ENCODE measurements at regions not wholly inside any gene's neighbourhood (a gene's known extent, or its start where the extent isn't known, plus 50 kb on each side); places are given as distances from the start of the nearest gene placed in this dataset.

GRCh38 chr6:85372915-85373270 lies 77.0 kb upstream of the NT5E start:
- Histone ChIP-seq H3K9me2 (replicated peaks; ENCODE audit: insufficient read depth, low read length) (no peaks in the 10 kb centered on the region), H4K20me1 (ENCODE audit: low read depth, low read length) (no peaks in the 10 kb centered on the region), H3F3A (ENCODE audit: insufficient read depth) (no peaks in the 10 kb centered on the region), H3K36me3 (ENCODE audit: low read length) (no peaks in the 10 kb centered on the region), H3K79me2 (ENCODE audit: insufficient read depth, low read length) (no peaks in the 10 kb centered on the region), H3K27ac (ENCODE audit: low read depth, low read length) (no peak overlapping the region), H3K27me3 (ENCODE audit: low read length) (no peaks in the 10 kb centered on the region), H3K4me3 (ENCODE audit: insufficient read depth, low read length, poor library complexity, severe bottlenecking) (no peak overlapping the region), H2AFZ (ENCODE audit: low read depth, low read length, severe bottlenecking) (no peak overlapping the region), H3K4me2 (ENCODE audit: low read depth, low read length, poor library complexity, severe bottlenecking) (no peak overlapping the region), H3K9ac (ENCODE audit: low read length) (no peak overlapping the region), H3K9me3 (ENCODE audit: insufficient read depth, low read length) (no peaks in the 10 kb centered on the region)
- TF ChIP-seq EZH2phosphoT487 (conservative IDR thresholded peaks at IDR 0.05; ENCODE audit: low read length): no peak

GRCh38 chr6:85372188-85372914 lies 77.5 kb upstream of the NT5E start:
- Histone ChIP-seq H3K36me3 (ENCODE audit: low read length) (no peaks in the 10 kb centered on the region), H3K79me2 (ENCODE audit: insufficient read depth, low read length) (no peaks in the 10 kb centered on the region), H3F3A (ENCODE audit: insufficient read depth) (no peaks in the 10 kb centered on the region), H3K27ac (ENCODE audit: low read depth, low read length) (no peak overlapping the region), H3K9me2 (replicated peaks; ENCODE audit: insufficient read depth, low read length) (no peaks in the 10 kb centered on the region), H3K9me3 (ENCODE audit: insufficient read depth, low read length) (no peaks in the 10 kb centered on the region), H3K4me3 (ENCODE audit: insufficient read depth, low read length, poor library complexity, severe bottlenecking) (no peak overlapping the region), H3K27me3 (ENCODE audit: low read length) (no peaks in the 10 kb centered on the region), H4K20me1 (ENCODE audit: low read depth, low read length) (no peaks in the 10 kb centered on the region), H3K9ac (ENCODE audit: low read length) (no peak overlapping the region), H3K4me2 (ENCODE audit: low read depth, low read length, poor library complexity, severe bottlenecking) (no peak overlapping the region), H2AFZ (ENCODE audit: low read depth, low read length, severe bottlenecking) (no peak overlapping the region)
- TF ChIP-seq EZH2phosphoT487 (conservative IDR thresholded peaks at IDR 0.05; ENCODE audit: low read length): no peak
- TF ChIP-seq, protein P1, sequence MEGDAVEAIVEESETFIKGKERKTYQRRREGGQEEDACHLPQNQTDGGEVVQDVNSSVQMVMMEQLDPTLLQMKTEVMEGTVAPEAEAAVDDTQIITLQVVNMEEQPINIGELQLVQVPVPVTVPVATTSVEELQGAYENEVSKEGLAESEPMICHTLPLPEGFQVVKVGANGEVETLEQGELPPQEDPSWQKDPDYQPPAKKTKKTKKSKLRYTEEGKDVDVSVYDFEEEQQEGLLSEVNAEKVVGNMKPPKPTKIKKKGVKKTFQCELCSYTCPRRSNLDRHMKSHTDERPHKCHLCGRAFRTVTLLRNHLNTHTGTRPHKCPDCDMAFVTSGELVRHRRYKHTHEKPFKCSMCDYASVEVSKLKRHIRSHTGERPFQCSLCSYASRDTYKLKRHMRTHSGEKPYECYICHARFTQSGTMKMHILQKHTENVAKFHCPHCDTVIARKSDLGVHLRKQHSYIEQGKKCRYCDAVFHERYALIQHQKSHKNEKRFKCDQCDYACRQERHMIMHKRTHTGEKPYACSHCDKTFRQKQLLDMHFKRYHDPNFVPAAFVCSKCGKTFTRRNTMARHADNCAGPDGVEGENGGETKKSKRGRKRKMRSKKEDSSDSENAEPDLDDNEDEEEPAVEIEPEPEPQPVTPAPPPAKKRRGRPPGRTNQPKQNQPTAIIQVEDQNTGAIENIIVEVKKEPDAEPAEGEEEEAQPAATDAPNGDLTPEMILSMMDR (IDR thresholded peaks at IDR 0.05; ENCODE audit: insufficient read depth, low read length, poor library complexity, severe bottlenecking): no peak

DNA sequence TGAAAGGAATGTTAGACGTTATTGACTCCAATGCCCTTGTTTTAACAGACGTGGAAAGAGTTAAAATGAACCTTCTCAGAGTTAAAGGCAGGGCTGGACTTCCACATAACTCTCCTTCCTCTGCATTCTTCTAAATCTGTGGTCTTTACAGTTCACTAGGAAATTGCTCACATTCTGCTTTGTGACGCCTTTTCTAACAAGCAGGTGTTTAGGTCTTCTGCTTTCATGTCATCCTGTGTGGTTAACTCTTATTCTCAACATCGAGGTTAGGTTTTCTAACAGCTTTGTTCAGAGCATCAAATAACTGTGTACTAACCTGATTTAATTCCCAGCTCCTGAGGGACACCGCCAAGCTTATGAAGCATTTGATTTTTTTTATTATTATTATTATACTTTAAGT lies 81.3 kb upstream of the NT5E start:
- Histone ChIP-seq H3K79me2 (ENCODE audit: insufficient read depth, low read length) (no peaks in the 10 kb centered on the region), H2AFZ (ENCODE audit: low read depth, low read length, severe bottlenecking) (no peak overlapping the region), H3F3A (ENCODE audit: insufficient read depth) (no peaks in the 10 kb centered on the region), H3K9me3 (ENCODE audit: insufficient read depth, low read length) (no peaks in the 10 kb centered on the region), H3K9me2 (replicated peaks; ENCODE audit: insufficient read depth, low read length) (no peaks in the 10 kb centered on the region), H4K20me1 (ENCODE audit: low read depth, low read length) (no peaks in the 10 kb centered on the region), H3K9ac (ENCODE audit: low read length) (no peak overlapping the region), H3K27me3 (ENCODE audit: low read length) (no peaks in the 10 kb centered on the region), H3K4me3 (ENCODE audit: insufficient read depth, low read length, poor library complexity, severe bottlenecking) (no peak overlapping the region), H3K4me2 (ENCODE audit: low read depth, low read length, poor library complexity, severe bottlenecking) (no peak overlapping the region), H3K27ac (ENCODE audit: low read depth, low read length) (no peak overlapping the region), H3K36me3 (ENCODE audit: low read length) (no peaks in the 10 kb centered on the region)
- TF ChIP-seq EZH2phosphoT487 (conservative IDR thresholded peaks at IDR 0.05; ENCODE audit: low read length): no peak
- TF ChIP-seq, protein P1 (IDR thresholded peaks at IDR 0.05; ENCODE audit: insufficient read depth, low read length, poor library complexity, severe bottlenecking): no peak

DNA sequence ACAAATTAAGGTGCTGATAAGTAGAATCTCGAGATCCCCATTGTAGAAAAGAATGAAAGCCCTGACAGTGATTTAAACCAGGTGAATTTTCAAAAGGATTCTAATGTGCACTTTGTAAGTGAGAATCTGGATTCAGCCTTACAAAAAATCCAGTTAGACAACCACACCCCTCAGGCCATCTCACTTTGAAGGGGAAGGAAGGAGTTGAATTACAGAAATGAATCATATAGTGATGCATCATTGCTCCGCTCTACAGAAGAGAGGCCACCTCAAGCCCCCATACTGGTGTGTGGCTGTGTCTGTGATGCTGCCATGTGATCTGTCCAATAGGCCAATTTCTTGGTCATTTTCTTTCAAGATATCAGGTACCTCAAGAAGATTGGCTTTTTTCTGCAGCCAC lies 85.5 kb upstream of the NT5E start:
- Histone ChIP-seq H3K36me3 (ENCODE audit: low read length) (no peaks in the 10 kb centered on the region), H3K4me2 (ENCODE audit: low read depth, low read length, poor library complexity, severe bottlenecking) (no peak overlapping the region), H3K9ac (ENCODE audit: low read length) (no peak overlapping the region), H3F3A (ENCODE audit: insufficient read depth) (no peaks in the 10 kb centered on the region), H3K9me3 (ENCODE audit: insufficient read depth, low read length) (no peaks in the 10 kb centered on the region), H4K20me1 (ENCODE audit: low read depth, low read length) (no peaks in the 10 kb centered on the region), H3K79me2 (ENCODE audit: insufficient read depth, low read length) (no peaks in the 10 kb centered on the region), H2AFZ (ENCODE audit: low read depth, low read length, severe bottlenecking) (no peak overlapping the region), H3K4me3 (ENCODE audit: insufficient read depth, low read length, poor library complexity, severe bottlenecking) (no peak overlapping the region), H3K27me3 (ENCODE audit: low read length) (no peaks in the 10 kb centered on the region), H3K27ac (ENCODE audit: low read depth, low read length) (no peak overlapping the region), H3K9me2 (replicated peaks; ENCODE audit: insufficient read depth, low read length) (no peaks in the 10 kb centered on the region)
- TF ChIP-seq EZH2phosphoT487 (conservative IDR thresholded peaks at IDR 0.05; ENCODE audit: low read length): no peak
- TF ChIP-seq, protein P1 (IDR thresholded peaks at IDR 0.05; ENCODE audit: insufficient read depth, low read length, poor library complexity, severe bottlenecking): no peak
